ENCODE measurements at regions not wholly inside any gene's neighbourhood (a gene's known extent, or its start where the extent isn't known, plus 50 kb on each side); places are given as distances from the start of the nearest gene placed in this dataset.

DNA sequence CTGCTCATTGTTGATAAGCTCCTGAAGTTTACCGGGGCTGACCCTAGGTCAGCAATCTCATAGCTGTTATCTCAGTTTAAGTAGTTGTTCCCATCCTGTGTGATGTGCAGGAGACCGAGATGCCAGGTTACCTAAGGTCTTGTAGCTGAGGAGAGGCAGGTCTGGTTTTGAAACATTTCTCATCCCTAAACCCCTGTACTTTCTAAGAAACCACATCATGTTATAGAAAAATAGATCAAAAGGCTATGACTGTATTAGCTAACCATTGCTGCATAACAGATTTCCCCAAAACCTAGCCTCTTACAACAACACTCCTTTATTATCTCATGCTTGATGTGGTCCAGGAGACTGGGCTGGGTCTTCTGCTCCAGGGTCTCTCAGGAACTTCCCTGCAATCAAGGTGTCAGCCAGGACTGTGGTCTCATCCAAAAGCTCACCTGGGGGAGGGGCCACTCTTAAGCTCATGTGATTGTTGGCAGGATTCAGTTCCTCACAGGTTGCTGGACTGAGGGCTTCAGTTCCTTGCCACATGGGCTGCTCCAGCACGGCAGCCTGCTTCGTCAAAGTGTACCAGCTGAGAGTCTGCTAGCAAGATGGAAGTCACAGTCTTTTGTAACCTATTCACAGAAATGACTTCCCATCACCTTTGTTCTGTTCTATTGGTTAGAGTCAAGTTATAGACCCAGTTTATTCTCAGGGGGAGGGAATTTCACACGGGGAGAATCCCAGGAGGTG, 60.9 kb upstream of the CLCN4 start:
- no peak overlapping the region for H3K27ac ChIP-seq
- TF ChIP-seq CTCF (conservative IDR thresholded peaks at IDR 0.05) = no peak
- TF ChIP-seq ZFX (IDR thresholded peaks at IDR 0.05) = no peak

- TF ChIP-seq ZFX (IDR thresholded peaks at IDR 0.05) (no peak), CTCF (conservative IDR thresholded peaks at IDR 0.05) (no peak)
- no peak overlapping the region for H3K27ac ChIP-seq
These were observed 58.5 kb upstream of the CLCN4 start for GRCh38 chrX:10098270-10098713.

DNA sequence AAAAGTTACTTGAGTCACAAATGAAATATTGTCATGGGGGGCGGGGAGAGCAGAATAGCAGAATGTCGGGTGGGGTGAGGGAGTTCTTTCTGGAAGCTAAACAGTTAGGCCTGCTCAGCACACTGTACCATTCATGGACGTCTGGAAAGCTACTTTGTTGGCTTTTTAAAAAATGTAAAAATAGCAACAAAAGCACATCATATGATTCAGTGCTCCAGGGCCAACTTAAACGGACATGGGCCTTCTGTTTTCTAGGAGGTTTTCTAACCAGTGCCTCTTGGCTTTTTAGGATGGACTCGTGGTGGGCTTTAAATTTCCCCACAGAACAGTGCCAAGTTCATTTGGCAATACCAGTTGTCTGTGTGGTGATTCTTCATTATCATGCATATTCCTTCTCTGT, 57.4 kb upstream of the CLCN4 start:
- H3K27ac ChIP-seq = no peak overlapping the region
- TF ChIP-seq ZFX (IDR thresholded peaks at IDR 0.05) (no peak), CTCF (conservative IDR thresholded peaks at IDR 0.05) (no peak)

GRCh38 chrX:10101269-10101668, 55.5 kb upstream of the CLCN4 start:
- H3K27ac ChIP-seq = peak overlapping the region; percentile 13; the same call in 1 of the 2 replicates
- TF ChIP-seq ZFX (IDR thresholded peaks at IDR 0.05) (no peak), CTCF (conservative IDR thresholded peaks at IDR 0.05) (no peak)

- no peak for TF ChIP-seq CTCF (conservative IDR thresholded peaks at IDR 0.05)
- no peak for TF ChIP-seq ZFX (IDR thresholded peaks at IDR 0.05)
- no peak overlapping the region for H3K27ac ChIP-seq
These were observed 54.6 kb upstream of the CLCN4 start for GRCh38 chrX:10102046-10102704.

GRCh38 chrX:10103023-10103422, 53.8 kb upstream of the CLCN4 start:
- TF ChIP-seq ZFX (IDR thresholded peaks at IDR 0.05) (no peak), CTCF (conservative IDR thresholded peaks at IDR 0.05) (no peak)
- no peak overlapping the region for H3K27ac ChIP-seq

DNA sequence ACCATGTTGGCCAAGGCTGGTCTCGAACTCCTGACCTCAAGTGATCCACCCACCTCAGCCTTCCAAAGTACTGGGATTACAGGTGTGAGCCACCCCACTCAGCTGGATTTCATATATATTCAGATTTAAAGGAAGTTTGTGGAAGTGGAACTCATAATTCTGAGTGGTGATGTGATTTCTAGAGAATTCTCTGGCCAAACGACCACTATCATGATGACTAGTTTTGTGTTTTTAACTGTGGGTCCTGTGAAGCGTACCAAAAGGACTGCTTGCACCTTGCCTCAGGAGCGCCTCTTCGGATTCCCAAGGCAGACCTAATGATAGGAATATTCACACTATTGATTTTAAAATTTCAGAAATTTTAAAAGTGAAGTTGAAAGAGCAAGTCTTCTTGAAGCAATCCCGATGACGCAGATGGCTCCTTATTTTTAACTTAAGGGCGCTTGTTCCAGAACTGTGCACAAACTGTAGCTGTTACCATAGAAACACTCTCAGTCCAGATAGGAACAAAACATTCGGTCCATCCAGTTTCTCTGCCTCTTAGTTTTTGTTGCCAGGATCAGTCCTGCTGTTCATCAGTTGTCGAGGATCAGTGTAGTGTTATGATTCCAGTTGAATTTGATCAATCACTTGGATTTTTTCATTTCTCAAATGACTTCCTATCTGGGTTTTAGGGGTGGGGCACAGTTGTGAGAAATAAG, 51.7 kb upstream of the CLCN4 start:
- no peak overlapping the region for H3K27ac ChIP-seq
- TF ChIP-seq CTCF (conservative IDR thresholded peaks at IDR 0.05) (no peak), ZFX (IDR thresholded peaks at IDR 0.05) (no peak)
